ENCODE measurements at regions not wholly inside any gene's neighbourhood (a gene's known extent, or its start where the extent isn't known, plus 50 kb on each side); places are given as distances from the start of the nearest gene placed in this dataset.

- TF ChIP-seq, protein P1, sequence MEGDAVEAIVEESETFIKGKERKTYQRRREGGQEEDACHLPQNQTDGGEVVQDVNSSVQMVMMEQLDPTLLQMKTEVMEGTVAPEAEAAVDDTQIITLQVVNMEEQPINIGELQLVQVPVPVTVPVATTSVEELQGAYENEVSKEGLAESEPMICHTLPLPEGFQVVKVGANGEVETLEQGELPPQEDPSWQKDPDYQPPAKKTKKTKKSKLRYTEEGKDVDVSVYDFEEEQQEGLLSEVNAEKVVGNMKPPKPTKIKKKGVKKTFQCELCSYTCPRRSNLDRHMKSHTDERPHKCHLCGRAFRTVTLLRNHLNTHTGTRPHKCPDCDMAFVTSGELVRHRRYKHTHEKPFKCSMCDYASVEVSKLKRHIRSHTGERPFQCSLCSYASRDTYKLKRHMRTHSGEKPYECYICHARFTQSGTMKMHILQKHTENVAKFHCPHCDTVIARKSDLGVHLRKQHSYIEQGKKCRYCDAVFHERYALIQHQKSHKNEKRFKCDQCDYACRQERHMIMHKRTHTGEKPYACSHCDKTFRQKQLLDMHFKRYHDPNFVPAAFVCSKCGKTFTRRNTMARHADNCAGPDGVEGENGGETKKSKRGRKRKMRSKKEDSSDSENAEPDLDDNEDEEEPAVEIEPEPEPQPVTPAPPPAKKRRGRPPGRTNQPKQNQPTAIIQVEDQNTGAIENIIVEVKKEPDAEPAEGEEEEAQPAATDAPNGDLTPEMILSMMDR (IDR thresholded peaks at IDR 0.05) = no peak
- TF ChIP-seq ZFX (IDR thresholded peaks at IDR 0.05; ENCODE audit: borderline replicate concordance) = no peak
Observed at GRCh38 chr7:18235819-18236218, 208.2 kb upstream of the PRPS1L1 start.

All from 22Rv1 (cell line).